ENCODE measurements at regions not wholly inside any gene's neighbourhood (a gene's known extent, or its start where the extent isn't known, plus 50 kb on each side); places are given as distances from the start of the nearest gene placed in this dataset.

DNA sequence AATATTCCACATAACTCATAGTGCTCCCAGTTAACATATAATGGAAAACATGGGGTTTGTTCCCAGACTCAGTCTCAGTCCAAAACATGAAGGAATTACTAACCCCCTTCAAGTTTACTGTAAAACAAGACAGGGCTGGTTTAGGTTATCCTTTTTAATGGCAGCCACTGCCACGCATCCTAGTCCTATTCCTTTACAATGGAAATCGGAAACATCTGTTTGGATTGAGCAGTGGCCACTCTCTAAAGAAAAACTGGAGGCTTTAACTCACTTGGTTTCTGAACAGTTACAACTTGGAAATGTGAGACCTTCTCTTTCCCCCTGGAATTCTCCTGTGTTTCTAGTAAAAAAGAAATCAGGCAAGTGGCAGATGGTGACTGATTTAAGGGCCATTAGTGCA lies 609.9 kb upstream of the ACO1 start:
- Histone ChIP-seq H3K79me2 (ENCODE audit: control insufficient read depth, insufficient read depth, low read length) (no peaks in the 10 kb centered on the region), H3K4me1 (replicated peaks in 1 of 2; ENCODE audit: control insufficient read depth in 2 of 2, insufficient read depth in 2 of 2, low read length in 2 of 2) (no peaks in the 10 kb centered on the region), H3K9ac (ENCODE audit: insufficient read depth in 1 of 2, low read depth in 2 of 2, low read length in 2 of 2) (no peak overlapping the region), H3K27ac (ENCODE audit: extremely low read depth, low read depth, low read length) (no peak overlapping the region), H4K20me1 (replicated peaks; ENCODE audit: control insufficient read depth, insufficient read depth, low read length) (no peaks in the 10 kb centered on the region), H3K9me3 (replicated peaks; ENCODE audit: control insufficient read depth, insufficient read depth, low read depth, low read length) (no peaks in the 10 kb centered on the region), H3K27me3 (ENCODE audit: control insufficient read depth in 2 of 2, insufficient read depth in 2 of 2, low read length in 2 of 2) (no peaks in the 10 kb centered on the region), H2AFZ (ENCODE audit: low read depth, low read length) (no peak overlapping the region), H3K9me1 (ENCODE audit: control insufficient read depth, insufficient read depth, low read length) (no peaks in the 10 kb centered on the region), H3K4me2 (ENCODE audit: insufficient read depth, low read length) (no peak overlapping the region), H3K36me3 (ENCODE audit: control insufficient read depth, insufficient read depth, low read length) (no peaks in the 10 kb centered on the region), H3K4me3 (no peak overlapping the region)
- FAIRE-seq (no peak), ATAC-seq (no peak), DNase-seq (ENCODE audit: extremely low read depth in 1 of 4, low spot score in 3 of 4) (no peak)
- CTCF ChIA-PET (ENCODE audit: low intra/inter-chr PET ratio): no interaction called here
- in situ Hi-C loops (cut with MboI) (no loop called here), intact Hi-C loops (cut with micrococcal nuclease) (no loop called here)
- POLR2A ChIA-PET: no interaction called here
- WGBS (ENCODE audit: insufficient coverage, low coverage, missing lambda C conversion rate): no CpG with 5 or more reads among the region's 2 CpGs
- BruUV-seq (replicated peaks): no TSS peak
- no peak for TF ChIP-seq NCOA4 (IDR thresholded peaks at IDR 0.05; ENCODE audit: partially characterized antibody)
- TF ChIP-seq, protein P1, sequence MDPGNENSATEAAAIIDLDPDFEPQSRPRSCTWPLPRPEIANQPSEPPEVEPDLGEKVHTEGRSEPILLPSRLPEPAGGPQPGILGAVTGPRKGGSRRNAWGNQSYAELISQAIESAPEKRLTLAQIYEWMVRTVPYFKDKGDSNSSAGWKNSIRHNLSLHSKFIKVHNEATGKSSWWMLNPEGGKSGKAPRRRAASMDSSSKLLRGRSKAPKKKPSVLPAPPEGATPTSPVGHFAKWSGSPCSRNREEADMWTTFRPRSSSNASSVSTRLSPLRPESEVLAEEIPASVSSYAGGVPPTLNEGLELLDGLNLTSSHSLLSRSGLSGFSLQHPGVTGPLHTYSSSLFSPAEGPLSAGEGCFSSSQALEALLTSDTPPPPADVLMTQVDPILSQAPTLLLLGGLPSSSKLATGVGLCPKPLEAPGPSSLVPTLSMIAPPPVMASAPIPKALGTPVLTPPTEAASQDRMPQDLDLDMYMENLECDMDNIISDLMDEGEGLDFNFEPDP (CRISPR knock-in tag; IDR thresholded peaks at IDR 0.05): no peak
- TF ChIP-seq, protein P2, sequence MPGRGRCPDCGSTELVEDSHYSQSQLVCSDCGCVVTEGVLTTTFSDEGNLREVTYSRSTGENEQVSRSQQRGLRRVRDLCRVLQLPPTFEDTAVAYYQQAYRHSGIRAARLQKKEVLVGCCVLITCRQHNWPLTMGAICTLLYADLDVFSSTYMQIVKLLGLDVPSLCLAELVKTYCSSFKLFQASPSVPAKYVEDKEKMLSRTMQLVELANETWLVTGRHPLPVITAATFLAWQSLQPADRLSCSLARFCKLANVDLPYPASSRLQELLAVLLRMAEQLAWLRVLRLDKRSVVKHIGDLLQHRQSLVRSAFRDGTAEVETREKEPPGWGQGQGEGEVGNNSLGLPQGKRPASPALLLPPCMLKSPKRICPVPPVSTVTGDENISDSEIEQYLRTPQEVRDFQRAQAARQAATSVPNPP (IDR thresholded peaks at IDR 0.05; ENCODE audit: borderline replicate concordance, insufficient read depth, insufficient read length): no peak
- TF ChIP-seq, protein P3, sequence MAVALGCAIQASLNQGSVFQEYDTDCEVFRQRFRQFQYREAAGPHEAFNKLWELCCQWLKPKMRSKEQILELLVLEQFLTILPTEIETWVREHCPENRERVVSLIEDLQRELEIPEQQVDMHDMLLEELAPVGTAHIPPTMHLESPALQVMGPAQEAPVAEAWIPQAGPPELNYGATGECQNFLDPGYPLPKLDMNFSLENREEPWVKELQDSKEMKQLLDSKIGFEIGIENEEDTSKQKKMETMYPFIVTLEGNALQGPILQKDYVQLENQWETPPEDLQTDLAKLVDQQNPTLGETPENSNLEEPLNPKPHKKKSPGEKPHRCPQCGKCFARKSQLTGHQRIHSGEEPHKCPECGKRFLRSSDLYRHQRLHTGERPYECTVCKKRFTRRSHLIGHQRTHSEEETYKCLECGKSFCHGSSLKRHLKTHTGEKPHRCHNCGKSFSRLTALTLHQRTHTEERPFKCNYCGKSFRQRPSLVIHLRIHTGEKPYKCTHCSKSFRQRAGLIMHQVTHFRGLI (CRISPR knock-in tag; IDR thresholded peaks at IDR 0.05): no peak
- no peak for TF ChIP-seq RBM22 (IDR thresholded peaks at IDR 0.05; ENCODE audit: low read depth, low read length, poor library complexity, severe bottlenecking)
- TF ChIP-seq, protein P4, sequence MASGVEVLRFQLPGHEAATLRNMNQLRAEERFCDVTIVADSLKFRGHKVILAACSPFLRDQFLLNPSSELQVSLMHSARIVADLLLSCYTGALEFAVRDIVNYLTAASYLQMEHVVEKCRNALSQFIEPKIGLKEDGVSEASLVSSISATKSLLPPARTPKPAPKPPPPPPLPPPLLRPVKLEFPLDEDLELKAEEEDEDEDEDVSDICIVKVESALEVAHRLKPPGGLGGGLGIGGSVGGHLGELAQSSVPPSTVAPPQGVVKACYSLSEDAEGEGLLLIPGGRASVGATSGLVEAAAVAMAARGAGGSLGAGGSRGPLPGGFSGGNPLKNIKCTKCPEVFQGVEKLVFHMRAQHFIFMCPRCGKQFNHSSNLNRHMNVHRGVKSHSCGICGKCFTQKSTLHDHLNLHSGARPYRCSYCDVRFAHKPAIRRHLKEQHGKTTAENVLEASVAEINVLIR (CRISPR knock-in tag; IDR thresholded peaks at IDR 0.05): no peak
- TF ChIP-seq ZNF23 (CRISPR knock-in tag; IDR thresholded peaks at IDR 0.05): no peak
- no peak for TF ChIP-seq RFX1 (IDR thresholded peaks at IDR 0.05)

All from K562 (cell line).